Vagina (tissue), 2 donors: ENCODE measurements at regions not wholly inside any gene's neighbourhood (a gene's known extent, or its start where the extent isn't known, plus 50 kb on each side); places are given as distances from the start of the nearest gene placed in this dataset.

Source experiments
- POLR2AphosphoS5 ChIP-seq, 2 donors: sonication (generic); formaldehyde crosslinking; IDR thresholded peaks; one replicate each; pipeline ENCODE4 v1.9.0; 2017; ENCODE audit warnings: antibody characterized with exemption in 2 of 2, mild to moderate bottlenecking in 2 of 2, low read depth in 1 of 2; ENCODE audit not compliant: insufficient read depth in 1 of 2
- TF ChIP-seq, protein P1 (sequence below), 3 experiments: fragments of 450-650 bp in 2 of 3; fragments of 200-600 bp in 1 of 3; sonication (generic) in 1 of 3; IDR thresholded peaks; one replicate each; pipeline ENCODE4 v1.5.1; 2017 to 2019; ENCODE audit warnings: antibody characterized with exemption in 3 of 3, mild to moderate bottlenecking in 2 of 3, moderate library complexity in 2 of 3

- no peak for TF ChIP-seq POLR2AphosphoS5 (IDR thresholded peaks at IDR 0.05; ENCODE audit: insufficient read depth in 1 of 2, low read depth in 1 of 2)
- TF ChIP-seq, protein P1, sequence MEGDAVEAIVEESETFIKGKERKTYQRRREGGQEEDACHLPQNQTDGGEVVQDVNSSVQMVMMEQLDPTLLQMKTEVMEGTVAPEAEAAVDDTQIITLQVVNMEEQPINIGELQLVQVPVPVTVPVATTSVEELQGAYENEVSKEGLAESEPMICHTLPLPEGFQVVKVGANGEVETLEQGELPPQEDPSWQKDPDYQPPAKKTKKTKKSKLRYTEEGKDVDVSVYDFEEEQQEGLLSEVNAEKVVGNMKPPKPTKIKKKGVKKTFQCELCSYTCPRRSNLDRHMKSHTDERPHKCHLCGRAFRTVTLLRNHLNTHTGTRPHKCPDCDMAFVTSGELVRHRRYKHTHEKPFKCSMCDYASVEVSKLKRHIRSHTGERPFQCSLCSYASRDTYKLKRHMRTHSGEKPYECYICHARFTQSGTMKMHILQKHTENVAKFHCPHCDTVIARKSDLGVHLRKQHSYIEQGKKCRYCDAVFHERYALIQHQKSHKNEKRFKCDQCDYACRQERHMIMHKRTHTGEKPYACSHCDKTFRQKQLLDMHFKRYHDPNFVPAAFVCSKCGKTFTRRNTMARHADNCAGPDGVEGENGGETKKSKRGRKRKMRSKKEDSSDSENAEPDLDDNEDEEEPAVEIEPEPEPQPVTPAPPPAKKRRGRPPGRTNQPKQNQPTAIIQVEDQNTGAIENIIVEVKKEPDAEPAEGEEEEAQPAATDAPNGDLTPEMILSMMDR (IDR thresholded peaks at IDR 0.05), result no peak
Observed at GRCh38 chr12:46970636-46971035, 108.8 kb upstream of the PCED1B start.
